DND-41 (cell line): ENCODE measurements at regions not wholly inside any gene's neighbourhood (a gene's known extent, or its start where the extent isn't known, plus 50 kb on each side); places are given as distances from the start of the nearest gene placed in this dataset.

Experiments
- ATAC-seq: fragments of 200-7000 bp; cut with Tn5 transposase; 3 replicates; pipeline ENCODE4 v1.9.1; 2021; ENCODE audit warnings: low read depth; ENCODE audit not compliant: insufficient read depth
- DNase-seq: peaks from one replicate; pipeline ENCODE4 v3.0.0-alpha.2; 2020
- H2AFZ ChIP-seq: 2 replicates; pipeline ENCODE4 v1.6.0; 2012; ENCODE audit warnings: low read depth, low read length
- H3K27ac ChIP-seq: 2 replicates; pipeline ENCODE4 v1.5.1; 2012; ENCODE audit warnings: low read length, inconsistent platforms
- H3K27me3 ChIP-seq: fragments of 200-600 bp; sonication (generic); 2 replicates; pipeline ENCODE4 v1.6.0; 2012; ENCODE audit warnings: low read length, mild to moderate bottlenecking, inconsistent platforms; ENCODE audit not compliant: insufficient read depth, poor library complexity
- H3K36me3 ChIP-seq: 2 replicates; pipeline ENCODE4 v1.5.1; 2012; ENCODE audit warnings: low read length, inconsistent platforms; ENCODE audit not compliant: insufficient read depth
- H3K4me1 ChIP-seq: 2 replicates; pipeline ENCODE4 v1.5.1; 2012; ENCODE audit warnings: mild to moderate bottlenecking, low read length; ENCODE audit not compliant: insufficient read depth
- H3K4me2 ChIP-seq: 2 replicates; pipeline ENCODE4 v1.6.0; 2012; ENCODE audit warnings: mild to moderate bottlenecking, moderate library complexity, low read length, inconsistent platforms; ENCODE audit not compliant: insufficient read depth
- H3K4me3 ChIP-seq, 2 experiments: fragments of 200-600 bp in 1 of 2; shearing (Covaris generic) in 1 of 2; 2 replicates each; pipeline ENCODE4 v1.5.1; 2012 to 2016; ENCODE audit warnings: inconsistent platforms in 2 of 2, low read length in 2 of 2, mild to moderate bottlenecking in 2 of 2, low read depth in 1 of 2, moderate library complexity in 1 of 2
- H3K79me2 ChIP-seq: 2 replicates; pipeline ENCODE4 v1.6.0; 2012; ENCODE audit warnings: low read length, inconsistent platforms; ENCODE audit not compliant: insufficient read depth
- H3K9ac ChIP-seq: 2 replicates; pipeline ENCODE4 v1.6.0; 2012; ENCODE audit warnings: low read depth, mild to moderate bottlenecking, inconsistent platforms, low read length, moderate library complexity
- H3K9me3 ChIP-seq: 2 replicates; pipeline ENCODE4 v1.5.1; 2012; ENCODE audit warnings: low read length, moderate library complexity, mild to moderate bottlenecking, inconsistent platforms; ENCODE audit not compliant: insufficient read depth, severe bottlenecking
- H4K20me1 ChIP-seq: 2 replicates; pipeline ENCODE4 v1.6.0; 2012; ENCODE audit warnings: low read length; ENCODE audit not compliant: insufficient read depth
- CTCF ChIP-seq: IDR thresholded peaks from 2 replicates; pipeline ENCODE4 v1.5.1; 2012; ENCODE audit warnings: borderline replicate concordance, low read length, moderate library complexity, mild to moderate bottlenecking; ENCODE audit not compliant: poor library complexity, severe bottlenecking; ENCODE audit errors: extremely low read depth
- EZH2 ChIP-seq: IDR thresholded peaks from 3 replicates; pipeline ENCODE4 v1.6.1; 2012; ENCODE audit warnings: borderline replicate concordance, low read depth, mild to moderate bottlenecking, moderate library complexity, low read length, inconsistent platforms; ENCODE audit not compliant: severe bottlenecking

- Histone ChIP-seq H2AFZ (no peak overlapping the region), H3K4me3 (no peak overlapping the region), H3K4me1 (no peaks in the 10 kb centered on the region), H4K20me1 (no peaks in the 10 kb centered on the region), H3K27ac (no peak overlapping the region), H3K9me3 (no peaks in the 10 kb centered on the region), H3K36me3 (no peaks in the 10 kb centered on the region), H3K4me2 (no peak overlapping the region), H3K79me2 (no peaks in the 10 kb centered on the region), H3K27me3 (no peaks in the 10 kb centered on the region), H3K9ac (no peak overlapping the region)
- no peak for TF ChIP-seq CTCF
- TF ChIP-seq EZH2 = no peak
- DNase-seq (no peak), ATAC-seq (no peak)
Measured at GRCh38 chr18:67433971-67434370, 82.5 kb downstream of the DSEL start.

DNA sequence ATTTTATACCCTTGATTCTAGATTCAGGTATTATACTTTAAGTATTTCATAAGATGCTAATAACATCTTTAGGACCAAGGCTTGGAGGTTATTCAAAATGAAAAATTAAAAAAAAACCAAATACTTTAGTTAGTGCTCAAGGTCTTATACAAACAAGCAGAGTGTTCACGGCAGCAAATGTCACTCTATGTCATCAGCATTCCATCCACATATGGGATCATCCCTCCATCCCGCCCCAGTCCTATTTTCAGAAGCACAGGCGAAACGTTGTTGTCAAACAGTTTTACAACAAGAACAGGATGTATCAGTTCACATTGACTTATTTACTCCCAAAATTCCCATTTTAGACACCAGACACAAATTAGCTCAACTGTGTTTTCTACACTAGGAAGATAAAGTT, 83.7 kb downstream of the DSEL start:
- Histone ChIP-seq H3K9me3 (no peaks in the 10 kb centered on the region), H3K4me2 (no peak overlapping the region), H3K36me3 (no peaks in the 10 kb centered on the region), H3K4me3 (no peak overlapping the region), H3K4me1 (no peaks in the 10 kb centered on the region), H2AFZ (no peak overlapping the region), H3K27ac (no peak overlapping the region), H3K79me2 (no peaks in the 10 kb centered on the region), H4K20me1 (no peaks in the 10 kb centered on the region), H3K27me3 (no peaks in the 10 kb centered on the region), H3K9ac (no peak overlapping the region)
- ATAC-seq (no peak), DNase-seq (no peak)
- TF ChIP-seq CTCF (no peak), EZH2 (no peak)

- ATAC-seq = no peak
- TF ChIP-seq CTCF (no peak), EZH2 (no peak)
- no peaks in the 10 kb centered on the region for H3K4me1 ChIP-seq
Measured at GRCh38 chr18:67428805-67429204, 87.7 kb downstream of the DSEL start.

GRCh38 chr18:67428158-67428557, 88.4 kb downstream of the DSEL start:
- no peak overlapping the region for H3K27ac ChIP-seq
- H3K4me1 ChIP-seq = no peaks in the 10 kb centered on the region
- no peaks in the 10 kb centered on the region for H3K27me3 ChIP-seq
- no peak overlapping the region for H3K4me3 ChIP-seq
- H3K36me3 ChIP-seq = no peaks in the 10 kb centered on the region
- H3K79me2 ChIP-seq = no peaks in the 10 kb centered on the region
- DNase-seq (no peak), ATAC-seq (no peak)
- H3K9ac ChIP-seq = no peak overlapping the region
- H3K9me3 ChIP-seq = no peaks in the 10 kb centered on the region
- H3K4me2 ChIP-seq = no peak overlapping the region
- no peaks in the 10 kb centered on the region for H4K20me1 ChIP-seq
- H2AFZ ChIP-seq = no peak overlapping the region
- TF ChIP-seq EZH2 = no peak
- TF ChIP-seq CTCF = no peak

More at GRCh38 chr18:67428805-67429204, 87.7 kb downstream of the DSEL start:
- Histone ChIP-seq H3K27me3 (no peaks in the 10 kb centered on the region), H3K9ac (no peak overlapping the region), H3K9me3 (no peaks in the 10 kb centered on the region), H3K36me3 (no peaks in the 10 kb centered on the region), H3K4me2 (no peak overlapping the region), H4K20me1 (no peaks in the 10 kb centered on the region), H3K27ac (no peak overlapping the region), H3K79me2 (no peaks in the 10 kb centered on the region), H2AFZ (no peak overlapping the region), H3K4me3 (no peak overlapping the region)
- DNase-seq = no peak
